Peyer's patch (tissue), 4 donors: ENCODE measurements at regions not wholly inside any gene's neighbourhood (a gene's known extent, or its start where the extent isn't known, plus 50 kb on each side); places are given as distances from the start of the nearest gene placed in this dataset.

Experiments used
- DNase-seq, 3 donors: peaks; one replicate each; pipeline ENCODE4 v3.0.0-alpha.2; 2017 to 2019
- H3K27ac ChIP-seq, 4 donors: fragments of 200-600 bp; sonication (generic); one replicate each; pipeline ENCODE4 v1.5.1; 2016 to 2019
- H3K27me3 ChIP-seq, 2 donors: fragments of 200-600 bp; sonication (generic); one replicate each; pipeline ENCODE4 v1.5.1; 2019
- H3K36me3 ChIP-seq, 3 donors: fragments of 200-600 bp; sonication (generic); one replicate each; pipeline ENCODE4 v1.5.1; 2016 to 2019
- H3K4me1 ChIP-seq, 4 donors: fragments of 200-600 bp; sonication (generic); one replicate each; pipeline ENCODE4 v1.5.1; 2016 to 2019
- H3K4me3 ChIP-seq, 4 donors: fragments of 200-600 bp; sonication (generic); 1 replicate in 3 of 4; 2 replicates in 1 of 4; pipeline ENCODE4 v1.5.1; 2016 to 2019; ENCODE audit warnings: mild to moderate bottlenecking in 1 of 4
- H3K9me3 ChIP-seq, 4 donors: fragments of 200-600 bp; sonication (generic); one replicate each; pipeline ENCODE4 v1.5.1; 2016 to 2019; ENCODE audit warnings: mild to moderate bottlenecking in 1 of 4
- POLR2A ChIP-seq, 2 donors: fragments of 450-650 bp; IDR thresholded peaks; one replicate each; pipeline ENCODE4 v1.5.1; 2017; ENCODE audit warnings: antibody characterized with exemption in 2 of 2, mild to moderate bottlenecking in 2 of 2, moderate library complexity in 2 of 2
- TF ChIP-seq, protein P1 (sequence below), 6 experiments: fragments of 450-650 bp in 4 of 6; fragments of 200-600 bp in 2 of 6; sonication (generic) in 1 of 6; IDR thresholded peaks; one replicate each; pipeline ENCODE4 v1.5.1; 2017 to 2019; ENCODE audit warnings: antibody characterized with exemption in 6 of 6, mild to moderate bottlenecking in 3 of 6, moderate library complexity in 1 of 6

DNA sequence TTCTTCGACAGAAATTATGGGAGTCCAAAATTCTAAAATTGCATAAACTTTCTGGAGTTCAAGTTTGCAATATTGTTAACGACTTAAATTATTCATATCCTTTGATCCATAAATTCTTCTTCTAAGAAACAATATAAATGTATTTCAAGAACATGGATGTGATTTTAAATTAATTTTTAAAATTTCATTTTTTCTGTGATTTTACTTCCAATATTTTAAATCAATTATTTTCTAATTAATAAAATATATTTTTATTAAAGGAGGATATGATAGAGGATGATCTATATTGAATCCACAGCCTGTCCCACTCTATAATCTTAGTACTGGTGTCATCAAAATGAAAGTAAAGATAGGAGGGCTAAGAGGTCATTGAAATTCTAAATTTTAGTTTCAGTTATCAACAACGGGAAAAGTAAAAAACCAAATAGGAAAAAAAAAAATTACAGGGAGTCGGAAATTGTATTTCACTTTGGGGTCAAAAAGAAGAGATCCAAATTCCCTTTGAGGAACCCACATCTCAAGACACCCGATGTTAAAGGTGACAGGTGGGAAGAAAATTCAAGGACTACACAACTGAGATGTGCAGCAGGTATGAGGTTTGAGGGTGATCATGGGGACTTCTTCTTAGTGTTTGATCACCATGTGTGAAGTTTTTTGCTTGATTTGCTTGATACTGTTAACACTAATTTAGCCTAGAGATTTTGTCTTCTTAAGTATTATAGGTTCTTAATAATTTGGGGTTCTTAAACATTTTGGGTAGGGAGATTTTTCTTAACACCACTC is 154.8 kb upstream of the RGS18 start:
- no peak for DNase-seq
- TF ChIP-seq, protein P1, sequence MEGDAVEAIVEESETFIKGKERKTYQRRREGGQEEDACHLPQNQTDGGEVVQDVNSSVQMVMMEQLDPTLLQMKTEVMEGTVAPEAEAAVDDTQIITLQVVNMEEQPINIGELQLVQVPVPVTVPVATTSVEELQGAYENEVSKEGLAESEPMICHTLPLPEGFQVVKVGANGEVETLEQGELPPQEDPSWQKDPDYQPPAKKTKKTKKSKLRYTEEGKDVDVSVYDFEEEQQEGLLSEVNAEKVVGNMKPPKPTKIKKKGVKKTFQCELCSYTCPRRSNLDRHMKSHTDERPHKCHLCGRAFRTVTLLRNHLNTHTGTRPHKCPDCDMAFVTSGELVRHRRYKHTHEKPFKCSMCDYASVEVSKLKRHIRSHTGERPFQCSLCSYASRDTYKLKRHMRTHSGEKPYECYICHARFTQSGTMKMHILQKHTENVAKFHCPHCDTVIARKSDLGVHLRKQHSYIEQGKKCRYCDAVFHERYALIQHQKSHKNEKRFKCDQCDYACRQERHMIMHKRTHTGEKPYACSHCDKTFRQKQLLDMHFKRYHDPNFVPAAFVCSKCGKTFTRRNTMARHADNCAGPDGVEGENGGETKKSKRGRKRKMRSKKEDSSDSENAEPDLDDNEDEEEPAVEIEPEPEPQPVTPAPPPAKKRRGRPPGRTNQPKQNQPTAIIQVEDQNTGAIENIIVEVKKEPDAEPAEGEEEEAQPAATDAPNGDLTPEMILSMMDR (IDR thresholded peaks at IDR 0.05), result no peak
- no peak for TF ChIP-seq POLR2A (IDR thresholded peaks at IDR 0.05)
- H3K9me3 ChIP-seq, result no peaks in the 10 kb centered on the region
- H3K4me1 ChIP-seq, result no peaks in the 10 kb centered on the region
- H3K4me3 ChIP-seq, result no peak overlapping the region
- H3K27ac ChIP-seq, result no peak overlapping the region
- no peaks in the 10 kb centered on the region for H3K27me3 ChIP-seq
- H3K36me3 ChIP-seq, result no peaks in the 10 kb centered on the region

DNA sequence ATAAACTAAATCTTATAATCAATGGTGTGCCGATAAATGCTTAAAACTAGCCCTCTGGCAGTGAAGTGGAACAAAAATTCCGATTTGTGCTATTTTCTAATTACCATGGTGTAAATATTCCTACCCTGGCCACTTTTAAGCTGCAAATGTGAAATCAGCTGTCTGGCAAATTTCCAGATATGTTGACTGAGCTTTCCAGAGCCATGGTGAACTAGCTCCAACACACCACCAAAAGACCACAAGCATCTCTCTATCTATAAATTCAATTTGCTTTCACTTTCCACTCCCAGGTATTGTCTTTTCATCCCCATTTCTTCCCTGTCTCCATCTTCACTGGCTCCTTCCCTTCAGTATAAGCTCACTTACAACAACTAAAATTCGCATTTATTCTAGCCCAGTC is 152.3 kb upstream of the RGS18 start:
- TF ChIP-seq, protein P1 (IDR thresholded peaks at IDR 0.05), result no peak
- TF ChIP-seq POLR2A (IDR thresholded peaks at IDR 0.05), result no peak
- DNase-seq, result no peak
- Histone ChIP-seq H3K4me3 (no peak overlapping the region), H3K9me3 (no peaks in the 10 kb centered on the region), H3K36me3 (no peaks in the 10 kb centered on the region), H3K4me1 (no peaks in the 10 kb centered on the region), H3K27me3 (no peaks in the 10 kb centered on the region), H3K27ac (no peak overlapping the region)

DNA sequence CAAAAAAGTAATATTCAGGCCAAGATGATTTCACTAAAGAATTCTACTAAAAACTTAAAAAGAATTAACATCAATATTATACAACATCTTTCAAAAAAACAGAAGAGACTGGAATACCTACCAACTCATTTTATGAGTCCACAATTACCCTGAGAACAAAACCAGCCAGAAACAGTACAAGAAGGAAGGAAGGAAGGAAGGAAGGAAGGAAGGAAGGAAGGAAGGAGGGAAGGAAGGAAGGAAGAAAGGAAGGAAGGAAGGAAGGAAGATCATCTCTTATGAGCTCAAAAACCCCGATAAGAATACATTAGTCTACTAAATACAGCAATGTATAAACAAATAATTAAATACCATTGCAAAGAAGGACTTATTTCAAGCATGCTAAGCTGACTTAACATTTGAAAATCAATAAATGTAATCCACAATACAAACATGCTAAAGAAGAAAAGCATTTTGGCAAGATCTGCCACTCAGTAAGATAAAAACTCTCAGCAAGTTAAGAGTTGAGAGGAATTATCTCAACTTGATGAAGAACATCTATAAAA is 149.9 kb upstream of the RGS18 start:
- Histone ChIP-seq H3K27me3 (no peaks in the 10 kb centered on the region), H3K9me3 (no peaks in the 10 kb centered on the region), H3K4me3 (no peak overlapping the region), H3K4me1 (no peaks in the 10 kb centered on the region), H3K27ac (no peak overlapping the region), H3K36me3 (no peaks in the 10 kb centered on the region)
- no peak for DNase-seq
- TF ChIP-seq, protein P1 (IDR thresholded peaks at IDR 0.05), result no peak
- no peak for TF ChIP-seq POLR2A (IDR thresholded peaks at IDR 0.05)

DNA sequence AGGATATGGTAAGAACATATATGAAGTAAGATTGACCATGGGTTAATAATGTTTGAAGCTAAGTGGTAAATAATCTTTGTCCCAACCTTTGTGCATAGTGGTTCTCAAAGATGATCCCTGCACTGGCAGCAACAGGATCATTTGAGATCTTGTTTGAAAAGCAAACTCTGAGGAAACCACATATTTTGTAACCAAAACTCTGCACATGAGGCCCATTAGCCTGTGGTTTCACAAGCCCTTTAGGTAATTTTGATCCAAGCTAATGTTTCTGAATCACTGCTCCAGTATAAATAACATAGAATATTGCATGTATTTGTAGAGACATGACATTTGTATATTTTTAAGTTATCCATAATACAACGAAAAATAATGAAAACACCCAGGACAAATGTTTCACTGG is 147.9 kb upstream of the RGS18 start:
- Histone ChIP-seq H3K27ac (no peak overlapping the region), H3K9me3 (no peaks in the 10 kb centered on the region), H3K27me3 (no peaks in the 10 kb centered on the region), H3K4me1 (no peaks in the 10 kb centered on the region), H3K36me3 (no peaks in the 10 kb centered on the region), H3K4me3 (no peak overlapping the region)
- TF ChIP-seq, protein P1 (IDR thresholded peaks at IDR 0.05), result no peak
- TF ChIP-seq POLR2A (IDR thresholded peaks at IDR 0.05), result no peak
- DNase-seq, result no peak

DNA sequence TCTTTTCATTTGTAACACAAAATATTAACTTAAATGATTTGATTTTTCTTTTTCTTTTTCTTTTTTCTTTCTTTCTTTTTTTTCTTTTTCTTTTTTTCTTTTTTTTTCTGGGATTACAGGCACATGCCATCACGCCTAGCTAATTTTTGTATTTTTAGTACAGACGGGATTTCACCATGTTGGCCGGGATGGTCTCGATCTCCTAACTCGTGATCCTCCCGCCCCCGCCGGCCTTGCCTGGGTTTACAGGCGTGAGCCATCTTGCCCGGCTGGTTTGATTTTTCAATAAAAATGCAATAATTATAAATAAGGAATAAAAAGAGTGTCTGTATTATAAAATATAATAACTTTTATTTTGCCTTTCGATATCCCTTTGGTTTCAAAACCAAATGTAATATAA is 146.7 kb upstream of the RGS18 start:
- no peak for DNase-seq
- Histone ChIP-seq H3K4me1 (no peaks in the 10 kb centered on the region), H3K4me3 (no peak overlapping the region), H3K27me3 (no peaks in the 10 kb centered on the region), H3K9me3 (no peaks in the 10 kb centered on the region), H3K36me3 (no peaks in the 10 kb centered on the region), H3K27ac (no peak overlapping the region)
- TF ChIP-seq POLR2A (IDR thresholded peaks at IDR 0.05), result no peak
- TF ChIP-seq, protein P1 (IDR thresholded peaks at IDR 0.05), result no peak
